Esophagus muscularis mucosa (tissue), 4 donors: ENCODE measurements at regions not wholly inside any gene's neighbourhood (a gene's known extent, or its start where the extent isn't known, plus 50 kb on each side); places are given as distances from the start of the nearest gene placed in this dataset.

ENCODE experiments used
- EP300 ChIP-seq: sonication (generic); formaldehyde crosslinking; IDR thresholded peaks from one replicate; pipeline ENCODE4 v1.6.1; 2017; ENCODE audit warnings: antibody characterized with exemption
- POLR2A ChIP-seq: fragments of 450-650 bp; IDR thresholded peaks from one replicate; pipeline ENCODE4 v1.6.1; 2017; ENCODE audit warnings: antibody characterized with exemption, moderate library complexity, mild to moderate bottlenecking, low read depth
- POLR2AphosphoS5 ChIP-seq, 2 donors: sonication (generic); formaldehyde crosslinking; IDR thresholded peaks; one replicate each; pipeline ENCODE4 v1.6.1; 2017; ENCODE audit warnings: antibody characterized with exemption in 2 of 2
- TF ChIP-seq, protein P1 (sequence below), 3 experiments: fragments of 200-600 bp in 2 of 3; fragments of 450-650 bp in 1 of 3; sonication (generic) in 2 of 3; IDR thresholded peaks; one replicate each; pipeline ENCODE4 v1.5.1; 2017 to 2019; ENCODE audit warnings: antibody characterized with exemption in 3 of 3, mild to moderate bottlenecking in 2 of 3, moderate library complexity in 1 of 3

DNA sequence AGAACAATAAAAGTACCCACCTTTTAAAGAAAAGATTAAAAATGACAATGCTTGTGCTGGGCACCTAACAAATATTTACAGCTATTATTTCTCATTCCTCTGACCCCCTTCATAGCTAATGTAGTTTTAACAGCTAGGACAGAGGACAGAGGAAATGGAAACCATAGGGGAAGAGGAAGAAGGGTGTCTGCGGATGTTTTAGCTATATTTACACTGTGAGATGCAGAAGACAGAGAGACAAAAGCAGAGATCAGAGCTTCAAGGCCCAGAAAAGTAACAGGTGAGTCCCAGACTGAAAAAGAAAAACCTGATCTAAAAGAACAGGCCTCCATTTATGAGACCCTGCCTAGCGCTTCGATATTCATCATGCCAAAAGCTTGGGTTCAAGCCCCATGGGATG is 72.0 kb downstream of the ZNF281 start:
- TF ChIP-seq, protein P1, sequence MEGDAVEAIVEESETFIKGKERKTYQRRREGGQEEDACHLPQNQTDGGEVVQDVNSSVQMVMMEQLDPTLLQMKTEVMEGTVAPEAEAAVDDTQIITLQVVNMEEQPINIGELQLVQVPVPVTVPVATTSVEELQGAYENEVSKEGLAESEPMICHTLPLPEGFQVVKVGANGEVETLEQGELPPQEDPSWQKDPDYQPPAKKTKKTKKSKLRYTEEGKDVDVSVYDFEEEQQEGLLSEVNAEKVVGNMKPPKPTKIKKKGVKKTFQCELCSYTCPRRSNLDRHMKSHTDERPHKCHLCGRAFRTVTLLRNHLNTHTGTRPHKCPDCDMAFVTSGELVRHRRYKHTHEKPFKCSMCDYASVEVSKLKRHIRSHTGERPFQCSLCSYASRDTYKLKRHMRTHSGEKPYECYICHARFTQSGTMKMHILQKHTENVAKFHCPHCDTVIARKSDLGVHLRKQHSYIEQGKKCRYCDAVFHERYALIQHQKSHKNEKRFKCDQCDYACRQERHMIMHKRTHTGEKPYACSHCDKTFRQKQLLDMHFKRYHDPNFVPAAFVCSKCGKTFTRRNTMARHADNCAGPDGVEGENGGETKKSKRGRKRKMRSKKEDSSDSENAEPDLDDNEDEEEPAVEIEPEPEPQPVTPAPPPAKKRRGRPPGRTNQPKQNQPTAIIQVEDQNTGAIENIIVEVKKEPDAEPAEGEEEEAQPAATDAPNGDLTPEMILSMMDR (IDR thresholded peaks at IDR 0.05), result no peak
- TF ChIP-seq EP300 (no peak), POLR2AphosphoS5 (IDR thresholded peaks at IDR 0.05) (no peak), POLR2A (no peak)
